ENCODE measurements at regions not wholly inside any gene's neighbourhood (a gene's known extent, or its start where the extent isn't known, plus 50 kb on each side); places are given as distances from the start of the nearest gene placed in this dataset.

DNA sequence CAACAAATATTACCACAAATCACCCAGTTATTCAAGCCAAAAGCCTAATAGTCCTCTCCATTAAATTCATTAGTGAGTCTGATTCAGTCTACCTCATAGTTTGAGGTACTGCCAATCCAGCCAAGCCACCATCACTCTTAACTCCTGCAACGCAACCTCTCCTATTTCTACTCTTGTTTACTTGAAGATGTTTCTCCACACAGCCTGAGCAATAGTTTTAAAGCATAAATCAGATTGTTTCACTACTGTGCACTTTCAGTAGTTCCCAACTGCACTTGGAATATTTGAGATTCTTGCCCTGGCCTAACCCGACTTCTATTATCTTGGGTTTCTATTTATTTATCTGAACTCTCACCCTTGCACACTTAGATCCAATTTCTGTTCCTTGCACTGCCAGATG lies 85.5 kb downstream of the YIPF5 start:
- DNase-seq = no peak

GRCh38 chr5:144085381-144085780 lies 85.1 kb downstream of the YIPF5 start:
- DNase-seq = no peak

DNA sequence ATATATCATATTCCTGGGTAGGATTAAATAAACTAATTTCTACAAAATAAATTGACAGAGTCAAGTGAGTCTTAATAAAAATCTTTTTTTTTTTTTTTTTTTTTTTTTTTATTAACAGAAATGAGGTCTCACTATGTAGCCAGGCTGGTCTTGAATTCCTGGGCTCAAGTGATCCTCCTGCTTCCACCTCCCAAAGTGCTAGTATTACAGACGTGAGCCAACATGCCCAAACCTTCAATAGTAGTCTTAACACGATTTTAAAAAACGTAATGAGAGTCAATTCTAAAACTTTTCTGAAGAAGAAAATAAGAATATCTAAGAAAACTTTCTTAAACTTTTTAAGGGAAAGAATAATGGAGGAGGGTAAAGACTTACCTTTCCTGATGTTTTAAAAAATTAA lies 84.2 kb downstream of the YIPF5 start:
- no peak for DNase-seq

- DNase-seq = no peak
Measured at GRCh38 chr5:144087576-144087975, 82.9 kb downstream of the YIPF5 start.

- no peak for DNase-seq
Measured at GRCh38 chr5:144088206-144089064, 82.0 kb downstream of the YIPF5 start.

- no peak for DNase-seq
Measured at GRCh38 chr5:144089401-144090021, 80.9 kb downstream of the YIPF5 start.

- no peak for DNase-seq
Measured at GRCh38 chr5:144092508-144092907, 78.0 kb downstream of the YIPF5 start.

DNA sequence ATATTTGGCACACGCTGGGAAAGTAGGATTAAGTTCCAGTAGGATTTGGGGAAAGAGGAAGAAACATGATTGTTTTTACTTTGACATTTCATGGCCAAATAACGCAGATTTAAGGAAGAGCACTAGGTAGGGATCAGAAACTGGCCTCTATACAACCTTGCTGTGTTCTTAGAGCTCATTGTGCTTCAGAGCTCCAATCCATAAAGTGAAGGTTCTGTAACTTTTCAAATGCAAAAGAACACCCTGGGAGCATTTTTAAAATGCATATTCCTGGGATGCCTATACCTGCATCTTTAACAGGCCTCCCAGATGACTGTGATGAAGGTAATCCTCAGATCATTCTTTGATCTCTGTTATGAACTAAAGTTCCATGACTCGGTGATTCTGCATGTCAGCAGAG lies 77.1 kb downstream of the YIPF5 start:
- DNase-seq = no peak

DNA sequence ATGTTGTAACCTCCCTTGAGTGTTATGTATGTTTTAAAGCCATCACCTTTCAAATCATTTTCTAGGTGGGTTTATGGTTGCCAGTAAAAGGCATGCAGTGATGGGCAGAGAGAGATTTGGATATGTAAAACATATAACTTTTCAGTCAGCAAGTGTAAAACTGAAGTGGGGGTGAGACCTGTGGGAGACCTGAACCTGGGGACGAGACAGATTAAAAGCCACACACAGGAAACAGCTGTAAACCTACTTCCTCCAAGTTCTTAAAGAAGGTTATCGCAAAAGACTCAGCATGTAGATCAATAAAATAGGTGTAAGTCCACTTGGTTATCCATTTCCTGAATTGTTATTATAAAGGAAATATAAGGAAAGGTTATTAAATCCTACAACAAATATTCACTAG lies 76.6 kb downstream of the YIPF5 start:
- no peak for DNase-seq

GRCh38 chr5:144100702-144101101 lies 69.8 kb downstream of the YIPF5 start:
- DNase-seq = no peak

- no peak for DNase-seq
Measured at GRCh38 chr5:144101616-144102015, 68.8 kb downstream of the YIPF5 start.

GRCh38 chr5:144102361-144102760 lies 68.1 kb downstream of the YIPF5 start:
- DNase-seq = no peak

- no peak for DNase-seq
Measured at GRCh38 chr5:144102979-144103378, 67.5 kb downstream of the YIPF5 start.

DNA sequence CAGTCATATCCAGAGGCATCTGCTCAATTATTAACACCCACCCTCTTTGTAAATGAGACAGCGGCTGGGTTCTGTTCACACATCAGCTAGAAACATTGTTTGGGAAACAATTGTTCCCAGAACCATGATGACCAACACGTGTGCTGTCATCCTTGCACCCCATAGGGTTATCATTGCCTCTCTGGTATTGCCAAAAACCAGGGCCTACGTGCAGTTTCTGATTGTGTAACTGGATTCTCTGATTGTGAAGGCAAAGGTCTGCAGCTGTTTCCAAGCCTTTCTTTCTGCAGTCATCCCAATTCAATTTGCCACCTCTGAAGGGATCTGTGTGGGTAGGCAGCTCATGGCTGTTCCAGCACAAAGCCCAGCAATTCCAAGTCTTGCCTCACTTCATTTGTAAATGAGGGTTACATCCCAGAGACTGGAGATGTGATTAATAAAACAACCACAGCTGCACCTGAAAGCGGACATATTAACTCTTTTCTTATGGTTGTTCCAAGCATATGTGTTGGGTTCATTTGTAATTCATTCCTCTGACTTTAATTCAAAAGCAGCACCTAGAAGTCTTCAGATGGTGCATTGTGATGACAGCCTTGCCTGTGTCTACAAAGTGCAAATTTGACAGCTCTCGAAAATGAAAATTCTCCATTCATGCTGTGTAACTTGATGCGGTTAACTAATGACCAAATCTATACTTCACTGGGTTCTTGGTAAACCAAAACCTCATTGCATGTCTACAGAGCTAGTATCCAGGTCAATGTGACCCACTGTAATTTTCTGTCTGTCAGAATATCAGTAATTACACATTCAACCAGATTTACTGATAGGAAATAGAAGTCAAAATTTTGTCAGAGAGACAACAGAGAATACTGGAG lies 66.6 kb downstream of the YIPF5 start:
- DNase-seq = no peak

DNA sequence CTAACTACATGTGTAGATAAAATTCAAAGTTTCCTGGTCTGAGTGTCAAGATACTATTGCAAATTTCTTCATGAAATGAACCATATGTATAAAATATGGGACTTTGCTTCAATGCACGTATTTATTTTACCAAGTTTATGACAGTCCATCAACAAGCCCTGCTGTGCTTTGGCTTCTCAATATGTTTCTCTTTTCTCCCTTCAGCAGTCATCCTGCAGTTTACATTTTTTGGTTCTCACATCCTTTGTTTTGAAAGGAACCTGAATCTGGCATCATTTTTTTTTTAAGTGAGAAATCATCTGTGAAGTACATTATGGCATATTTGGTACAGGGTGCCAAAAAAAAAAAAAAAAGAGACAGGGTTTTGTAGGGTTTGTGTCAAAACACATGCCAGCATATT lies 65.1 kb downstream of the YIPF5 start:
- DNase-seq = no peak

GRCh38 chr5:144108131-144108530 lies 62.3 kb downstream of the YIPF5 start:
- no peak for DNase-seq
